Panc1 (cell line): ENCODE measurements at regions not wholly inside any gene's neighbourhood (a gene's known extent, or its start where the extent isn't known, plus 50 kb on each side); places are given as distances from the start of the nearest gene placed in this dataset.

Source experiments
- POLR2AphosphoS5 ChIP-seq: IDR thresholded peaks from 2 replicates; pipeline ENCODE4 v1.6.1; 2012; ENCODE audit warnings: mild to moderate bottlenecking, low read depth, low read length, moderate library complexity
- TF ChIP-seq, protein P1 (sequence below): fragments of 450-650 bp; IDR thresholded peaks from 2 replicates; pipeline ENCODE4 v1.5.1; 2017; ENCODE audit warnings: mild to moderate bottlenecking
- TF ChIP-seq, protein P2 (sequence below), 2 experiments: IDR thresholded peaks; 2 replicates each; pipeline ENCODE4 v1.6.1; 2011 to 2012; ENCODE audit warnings: low read depth in 2 of 2, control low read depth in 1 of 2, low read length in 1 of 2, mild to moderate bottlenecking in 1 of 2, moderate library complexity in 1 of 2; ENCODE audit not compliant: insufficient read depth in 1 of 2

DNA sequence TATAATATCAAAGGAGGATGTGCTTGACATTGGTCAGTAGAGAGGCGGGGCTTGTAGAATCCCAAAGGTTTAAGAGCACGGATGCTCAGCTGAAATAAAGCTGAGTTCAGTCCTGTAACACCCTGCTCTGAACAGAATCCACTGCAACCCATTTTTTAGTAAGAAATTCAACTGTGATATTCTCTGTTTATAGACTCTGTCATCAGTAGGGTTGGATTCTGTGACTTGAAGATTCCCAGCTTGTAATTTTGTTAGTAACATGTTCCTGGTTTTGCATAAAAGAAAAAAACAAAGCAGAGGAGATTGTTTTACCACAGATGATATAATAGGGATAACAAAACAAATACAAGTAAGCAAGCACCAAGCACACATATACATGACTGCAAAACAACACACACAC, 324.6 kb upstream of the NR2F2 start:
- TF ChIP-seq, protein P1, sequence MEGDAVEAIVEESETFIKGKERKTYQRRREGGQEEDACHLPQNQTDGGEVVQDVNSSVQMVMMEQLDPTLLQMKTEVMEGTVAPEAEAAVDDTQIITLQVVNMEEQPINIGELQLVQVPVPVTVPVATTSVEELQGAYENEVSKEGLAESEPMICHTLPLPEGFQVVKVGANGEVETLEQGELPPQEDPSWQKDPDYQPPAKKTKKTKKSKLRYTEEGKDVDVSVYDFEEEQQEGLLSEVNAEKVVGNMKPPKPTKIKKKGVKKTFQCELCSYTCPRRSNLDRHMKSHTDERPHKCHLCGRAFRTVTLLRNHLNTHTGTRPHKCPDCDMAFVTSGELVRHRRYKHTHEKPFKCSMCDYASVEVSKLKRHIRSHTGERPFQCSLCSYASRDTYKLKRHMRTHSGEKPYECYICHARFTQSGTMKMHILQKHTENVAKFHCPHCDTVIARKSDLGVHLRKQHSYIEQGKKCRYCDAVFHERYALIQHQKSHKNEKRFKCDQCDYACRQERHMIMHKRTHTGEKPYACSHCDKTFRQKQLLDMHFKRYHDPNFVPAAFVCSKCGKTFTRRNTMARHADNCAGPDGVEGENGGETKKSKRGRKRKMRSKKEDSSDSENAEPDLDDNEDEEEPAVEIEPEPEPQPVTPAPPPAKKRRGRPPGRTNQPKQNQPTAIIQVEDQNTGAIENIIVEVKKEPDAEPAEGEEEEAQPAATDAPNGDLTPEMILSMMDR, result no peak
- TF ChIP-seq, protein P2, sequence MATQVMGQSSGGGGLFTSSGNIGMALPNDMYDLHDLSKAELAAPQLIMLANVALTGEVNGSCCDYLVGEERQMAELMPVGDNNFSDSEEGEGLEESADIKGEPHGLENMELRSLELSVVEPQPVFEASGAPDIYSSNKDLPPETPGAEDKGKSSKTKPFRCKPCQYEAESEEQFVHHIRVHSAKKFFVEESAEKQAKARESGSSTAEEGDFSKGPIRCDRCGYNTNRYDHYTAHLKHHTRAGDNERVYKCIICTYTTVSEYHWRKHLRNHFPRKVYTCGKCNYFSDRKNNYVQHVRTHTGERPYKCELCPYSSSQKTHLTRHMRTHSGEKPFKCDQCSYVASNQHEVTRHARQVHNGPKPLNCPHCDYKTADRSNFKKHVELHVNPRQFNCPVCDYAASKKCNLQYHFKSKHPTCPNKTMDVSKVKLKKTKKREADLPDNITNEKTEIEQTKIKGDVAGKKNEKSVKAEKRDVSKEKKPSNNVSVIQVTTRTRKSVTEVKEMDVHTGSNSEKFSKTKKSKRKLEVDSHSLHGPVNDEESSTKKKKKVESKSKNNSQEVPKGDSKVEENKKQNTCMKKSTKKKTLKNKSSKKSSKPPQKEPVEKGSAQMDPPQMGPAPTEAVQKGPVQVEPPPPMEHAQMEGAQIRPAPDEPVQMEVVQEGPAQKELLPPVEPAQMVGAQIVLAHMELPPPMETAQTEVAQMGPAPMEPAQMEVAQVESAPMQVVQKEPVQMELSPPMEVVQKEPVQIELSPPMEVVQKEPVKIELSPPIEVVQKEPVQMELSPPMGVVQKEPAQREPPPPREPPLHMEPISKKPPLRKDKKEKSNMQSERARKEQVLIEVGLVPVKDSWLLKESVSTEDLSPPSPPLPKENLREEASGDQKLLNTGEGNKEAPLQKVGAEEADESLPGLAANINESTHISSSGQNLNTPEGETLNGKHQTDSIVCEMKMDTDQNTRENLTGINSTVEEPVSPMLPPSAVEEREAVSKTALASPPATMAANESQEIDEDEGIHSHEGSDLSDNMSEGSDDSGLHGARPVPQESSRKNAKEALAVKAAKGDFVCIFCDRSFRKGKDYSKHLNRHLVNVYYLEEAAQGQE (IDR thresholded peaks at IDR 0.05; ENCODE audit: insufficient read depth in 1 of 2, low read depth in 2 of 2, low read length in 1 of 2), result no peak
- TF ChIP-seq POLR2AphosphoS5, result no peak
